ENCODE measurements at regions not wholly inside any gene's neighbourhood (a gene's known extent, or its start where the extent isn't known, plus 50 kb on each side); places are given as distances from the start of the nearest gene placed in this dataset.

- ChIA-PET POLR2A (no interaction called here), CTCF (no interaction called here)
- no peak for FAIRE-seq
Measured at GRCh38 chr4:163923092-163923491, 428.6 kb downstream of the TMA16 start.

GRCh38 chr4:163930086-163930485, 435.6 kb downstream of the TMA16 start:
- no peak overlapping the region for H3K27ac ChIP-seq
- TF ChIP-seq BHLHE40 (IDR thresholded peaks at IDR 0.05; ENCODE audit: low read depth, low read length): no peak
- TF ChIP-seq KDM5A (IDR thresholded peaks at IDR 0.05): no peak
- H3K4me2 ChIP-seq: no peak overlapping the region
- H3K4me3 ChIP-seq: no peak overlapping the region
- ChIA-PET CTCF (no interaction called here), POLR2A (no interaction called here)
- FAIRE-seq (no peak), DNase-seq (ENCODE audit: low read depth in 1 of 2, low spot score in 1 of 2) (no peak), ATAC-seq (no peak)
- H3K9me3 ChIP-seq: no peaks in the 10 kb centered on the region
- no peaks in the 10 kb centered on the region for H3K4me1 ChIP-seq

More at GRCh38 chr4:163923092-163923491, 428.6 kb downstream of the TMA16 start:
- DNase-seq (ENCODE audit: low read depth in 1 of 2, low spot score in 1 of 2) (no peak), ATAC-seq (no peak)
- H3K4me1 ChIP-seq: no peaks in the 10 kb centered on the region
- H3K27ac ChIP-seq: no peak overlapping the region
- no peak for TF ChIP-seq MAX (IDR thresholded peaks at IDR 0.05)
- TF ChIP-seq JUN (IDR thresholded peaks at IDR 0.05): no peak
- no peak for TF ChIP-seq E2F6 (IDR thresholded peaks at IDR 0.05; ENCODE audit: borderline replicate concordance, low read depth)
- no peak for TF ChIP-seq RAD21 (conservative IDR thresholded peaks at IDR 0.05 in 1 of 2, IDR thresholded peaks at IDR 0.05 in 1 of 2)
- TF ChIP-seq BHLHE40 (IDR thresholded peaks at IDR 0.05; ENCODE audit: low read depth, low read length): no peak
- TF ChIP-seq RFX5 (IDR thresholded peaks at IDR 0.05): no peak
- TF ChIP-seq MAZ (IDR thresholded peaks at IDR 0.05; ENCODE audit: borderline replicate concordance, low read depth, low read length): no peak
- no peak for TF ChIP-seq CHD2 (IDR thresholded peaks at IDR 0.05; ENCODE audit: low read length, partially characterized antibody)
- TF ChIP-seq ZNF302 (CRISPR knock-in tag; IDR thresholded peaks at IDR 0.05): no peak
- no peak for TF ChIP-seq CBX8 (IDR thresholded peaks at IDR 0.05)
- no peak for TF ChIP-seq ESRRA (IDR thresholded peaks at IDR 0.05; ENCODE audit: borderline replicate concordance, low read length)
- no peak for TF ChIP-seq POLR2A (IDR thresholded peaks at IDR 0.05; ENCODE audit: low read length)
- no peak for TF ChIP-seq NR3C1 (IDR thresholded peaks at IDR 0.05)
- no peak for TF ChIP-seq EHMT2 (IDR thresholded peaks at IDR 0.05; ENCODE audit: low read depth)
- TF ChIP-seq CBX2 (IDR thresholded peaks at IDR 0.05; ENCODE audit: borderline replicate concordance, low read depth): no peak
- TF ChIP-seq HEYL (CRISPR knock-in tag; IDR thresholded peaks at IDR 0.05): no peak
- no peak for TF ChIP-seq ELK1 (IDR thresholded peaks at IDR 0.05; ENCODE audit: low read depth, low read length)
- H3K4me3 ChIP-seq: no peak overlapping the region
- no peak overlapping the region for H3K4me2 ChIP-seq
- 6% methylated on average over 2 of the region's 2 CpGs for WGBS (ENCODE audit: missing lambda C conversion rate)
- H3K9me3 ChIP-seq: no peaks in the 10 kb centered on the region

GRCh38 chr4:163932504-163932903, 438.0 kb downstream of the TMA16 start:
- TF ChIP-seq CEBPB (IDR thresholded peaks at IDR 0.05) (no peak), ELK1 (IDR thresholded peaks at IDR 0.05; ENCODE audit: low read depth, low read length) (no peak), CHD4 (IDR thresholded peaks at IDR 0.05; ENCODE audit: borderline replicate concordance) (no peak)
- ChIA-PET POLR2A (no interaction called here), CTCF (no interaction called here)
- no peak for FAIRE-seq
- Histone ChIP-seq H3K4me3 (no peak overlapping the region), H3K9me3 (no peaks in the 10 kb centered on the region), H3K4me1 (no peaks in the 10 kb centered on the region), H3K4me2 (no peak overlapping the region), H3K27ac (no peak overlapping the region)
- ATAC-seq: no peak
- no peak for DNase-seq (ENCODE audit: low read depth in 1 of 2, low spot score in 1 of 2)
- 52% methylated on average over 6 of the region's 7 CpGs for WGBS (ENCODE audit: missing lambda C conversion rate)

GRCh38 chr4:163939597-163939996, 445.1 kb downstream of the TMA16 start:
- ChIA-PET POLR2A (no interaction called here), CTCF (no interaction called here)
- no peak for FAIRE-seq
- Histone ChIP-seq H3K4me2 (no peak overlapping the region), H3K9me3 (no peaks in the 10 kb centered on the region), H3K27ac (no peak overlapping the region), H3K4me1 (no peaks in the 10 kb centered on the region), H3K4me3 (no peak overlapping the region)
- peak; percentile 75 for TF ChIP-seq MAFK (IDR thresholded peaks at IDR 0.05; ENCODE audit: partially characterized antibody)
- TF ChIP-seq GATA3 (IDR thresholded peaks at IDR 0.05; ENCODE audit: borderline replicate concordance): no peak
- 17% methylated on average over 1 of the region's 1 CpG for WGBS (ENCODE audit: missing lambda C conversion rate)
- no peak for DNase-seq (ENCODE audit: low read depth in 1 of 2, low spot score in 1 of 2)
- no peak for ATAC-seq

All from A549 (cell line).